ENCODE measurements at regions not wholly inside any gene's neighbourhood (a gene's known extent, or its start where the extent isn't known, plus 50 kb on each side); places are given as distances from the start of the nearest gene placed in this dataset.
A peak's percentile ranks its signal among the peaks of the same experiment; 100 is the strongest.
"Not testable (repeated sequence)": the region's sequence is repeated elsewhere in the genome, so short reads cannot be mapped to it uniquely, and the experiment has no call there.

- Histone ChIP-seq H3K9me3 (ENCODE audit: insufficient read depth, low read depth, low read length) (peaks cover 10% of the 10 kb centered on the region), H3K4me2 (ENCODE audit: low read length) (peak overlapping the region; percentile 84), H3K79me2 (ENCODE audit: insufficient read depth, low read length) (peaks cover 18% of the 10 kb centered on the region), H3K4me1 (ENCODE audit: insufficient read depth, low read length) (peaks cover 23% of the 10 kb centered on the region), H3K4me3 (ENCODE audit: insufficient read depth, low read depth, low read length) (peak overlapping the region; percentile 64)
- not testable (repeated sequence) for H3K9ac ChIP-seq (ENCODE audit: low read length); FAIRE-seq; H3K27ac Mint-ChIP-seq (ENCODE audit: unreplicated experiment); H2AFZ ChIP-seq (ENCODE audit: low read depth, low read length); H3K9me3 Mint-ChIP-seq (ENCODE audit: unreplicated experiment); H3K4me3 Mint-ChIP-seq (ENCODE audit: unreplicated experiment); H4K20me1 ChIP-seq (ENCODE audit: insufficient read depth, low read length); H3K36me3 ChIP-seq (ENCODE audit: insufficient read depth, low read length); H3K36me3 Mint-ChIP-seq (ENCODE audit: low read depth, unreplicated experiment); DNase-seq (ENCODE audit: low read depth); H3K4me1 Mint-ChIP-seq (ENCODE audit: low read depth, unreplicated experiment); H3K27me3 ChIP-seq (ENCODE audit: insufficient read depth, low read length); H3K27ac ChIP-seq (ENCODE audit: low read depth, low read length); H3K27me3 Mint-ChIP-seq (ENCODE audit: low read depth, unreplicated experiment)
Measured at GRCh38 chr16:88184566-88185355, 198.0 kb upstream of the ZNF469 start.

DNA sequence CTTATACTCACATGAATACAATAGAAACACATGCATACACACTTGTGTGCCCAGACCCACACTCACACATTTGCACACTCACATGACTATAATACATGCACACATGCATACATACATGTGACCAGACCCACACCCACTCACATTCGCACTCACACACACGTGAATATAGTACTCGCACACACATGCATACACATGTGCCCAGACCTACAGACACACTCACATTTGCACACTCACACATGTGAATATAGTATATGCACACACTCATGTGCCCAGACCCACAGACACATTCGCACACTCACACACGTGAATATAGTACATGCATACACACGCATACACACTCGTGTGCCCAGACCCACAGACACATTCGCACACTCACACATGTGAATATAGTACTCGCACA lies 197.4 kb upstream of the ZNF469 start:
- not testable (repeated sequence) for DNase-seq (ENCODE audit: low read depth); H3K27me3 ChIP-seq (ENCODE audit: insufficient read depth, low read length); H3K4me3 Mint-ChIP-seq (ENCODE audit: unreplicated experiment); H3K4me1 Mint-ChIP-seq (ENCODE audit: low read depth, unreplicated experiment); H4K20me1 ChIP-seq (ENCODE audit: insufficient read depth, low read length); FAIRE-seq; H3K36me3 Mint-ChIP-seq (ENCODE audit: low read depth, unreplicated experiment); H3K9me3 Mint-ChIP-seq (ENCODE audit: unreplicated experiment); H3K36me3 ChIP-seq (ENCODE audit: insufficient read depth, low read length); H3K27ac Mint-ChIP-seq (ENCODE audit: unreplicated experiment); H2AFZ ChIP-seq (ENCODE audit: low read depth, low read length); H3K27me3 Mint-ChIP-seq (ENCODE audit: low read depth, unreplicated experiment)
- Histone ChIP-seq H3K9me3 (ENCODE audit: insufficient read depth, low read depth, low read length) (peaks cover 10% of the 10 kb centered on the region), H3K4me3 (ENCODE audit: insufficient read depth, low read depth, low read length) (peak overlapping the region; percentile 64), H3K27ac (ENCODE audit: low read depth, low read length) (peak overlapping the region; percentile 92), H3K79me2 (ENCODE audit: insufficient read depth, low read length) (peaks cover 18% of the 10 kb centered on the region), H3K4me2 (ENCODE audit: low read length) (peak overlapping the region; percentile 84), H3K4me1 (ENCODE audit: insufficient read depth, low read length) (peaks cover 23% of the 10 kb centered on the region), H3K9ac (ENCODE audit: low read length) (peak overlapping the region; percentile 82)

DNA sequence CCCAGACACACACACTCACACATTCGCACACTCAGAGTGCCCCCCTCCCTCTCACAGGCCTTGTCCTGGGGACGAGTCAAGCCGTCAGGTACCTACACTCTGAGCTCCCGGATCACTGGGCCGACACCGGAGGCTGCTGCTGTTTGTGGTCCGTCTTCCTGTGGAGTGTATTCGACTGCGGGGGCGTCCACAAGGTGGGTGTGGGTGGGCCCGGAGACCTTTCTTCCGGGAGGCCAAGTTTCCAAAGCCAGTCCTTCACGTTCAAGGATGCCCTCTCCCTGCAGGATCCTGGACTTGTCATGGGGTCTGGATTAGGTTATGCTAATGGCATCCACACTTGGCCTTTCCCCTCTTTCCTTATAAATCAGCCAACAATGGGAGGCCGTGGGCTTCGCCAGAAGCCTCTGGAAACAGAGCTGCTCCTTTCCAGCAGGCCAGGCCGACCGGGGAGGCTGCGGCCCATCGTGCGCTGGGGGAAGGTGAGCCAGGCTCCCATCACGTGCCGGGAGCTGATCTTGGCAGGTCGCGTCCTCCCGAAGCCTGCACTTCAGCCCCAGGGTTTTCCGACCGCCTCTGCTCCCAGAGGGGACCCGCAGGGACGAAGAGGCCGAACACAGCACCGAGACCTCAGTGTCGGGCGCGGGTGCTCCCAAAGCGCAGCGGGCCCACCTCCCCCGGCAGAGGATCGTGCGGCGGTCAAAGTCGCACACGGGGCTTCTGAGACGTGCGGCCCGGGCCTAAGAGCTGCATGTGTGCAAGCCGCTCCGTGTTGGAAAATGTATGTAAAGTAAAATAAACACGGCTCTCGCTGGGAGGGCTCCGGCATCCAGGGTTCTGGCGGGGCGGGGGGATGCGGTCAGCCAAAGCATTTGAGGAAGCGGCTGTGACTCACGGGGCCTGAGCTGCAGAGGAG lies 196.5 kb upstream of the ZNF469 start:
- Histone ChIP-seq H3K4me2 (ENCODE audit: low read length) (peak overlapping the region; percentile 84), H3K9me3 (ENCODE audit: insufficient read depth, low read depth, low read length) (peaks cover 10% of the 10 kb centered on the region), H3K4me1 (ENCODE audit: insufficient read depth, low read length) (peaks cover 23% of the 10 kb centered on the region), H3K79me2 (ENCODE audit: insufficient read depth, low read length) (peaks cover 18% of the 10 kb centered on the region), H3K9ac (ENCODE audit: low read length) (peak overlapping the region; percentile 82), H3K27ac (ENCODE audit: low read depth, low read length) (peak overlapping the region; percentile 92), H3K4me3 (ENCODE audit: insufficient read depth, low read depth, low read length) (peak overlapping the region; percentile 64)
- not testable (repeated sequence) for H3K36me3 ChIP-seq (ENCODE audit: insufficient read depth, low read length); FAIRE-seq; H4K20me1 ChIP-seq (ENCODE audit: insufficient read depth, low read length); H3K27me3 ChIP-seq (ENCODE audit: insufficient read depth, low read length); H3K9me3 Mint-ChIP-seq (ENCODE audit: unreplicated experiment); H3K27me3 Mint-ChIP-seq (ENCODE audit: low read depth, unreplicated experiment); H2AFZ ChIP-seq (ENCODE audit: low read depth, low read length); H3K4me1 Mint-ChIP-seq (ENCODE audit: low read depth, unreplicated experiment); H3K4me3 Mint-ChIP-seq (ENCODE audit: unreplicated experiment); H3K36me3 Mint-ChIP-seq (ENCODE audit: low read depth, unreplicated experiment); H3K27ac Mint-ChIP-seq (ENCODE audit: unreplicated experiment)
- DNase-seq (ENCODE audit: low read depth) = peak; percentile 88

DNA sequence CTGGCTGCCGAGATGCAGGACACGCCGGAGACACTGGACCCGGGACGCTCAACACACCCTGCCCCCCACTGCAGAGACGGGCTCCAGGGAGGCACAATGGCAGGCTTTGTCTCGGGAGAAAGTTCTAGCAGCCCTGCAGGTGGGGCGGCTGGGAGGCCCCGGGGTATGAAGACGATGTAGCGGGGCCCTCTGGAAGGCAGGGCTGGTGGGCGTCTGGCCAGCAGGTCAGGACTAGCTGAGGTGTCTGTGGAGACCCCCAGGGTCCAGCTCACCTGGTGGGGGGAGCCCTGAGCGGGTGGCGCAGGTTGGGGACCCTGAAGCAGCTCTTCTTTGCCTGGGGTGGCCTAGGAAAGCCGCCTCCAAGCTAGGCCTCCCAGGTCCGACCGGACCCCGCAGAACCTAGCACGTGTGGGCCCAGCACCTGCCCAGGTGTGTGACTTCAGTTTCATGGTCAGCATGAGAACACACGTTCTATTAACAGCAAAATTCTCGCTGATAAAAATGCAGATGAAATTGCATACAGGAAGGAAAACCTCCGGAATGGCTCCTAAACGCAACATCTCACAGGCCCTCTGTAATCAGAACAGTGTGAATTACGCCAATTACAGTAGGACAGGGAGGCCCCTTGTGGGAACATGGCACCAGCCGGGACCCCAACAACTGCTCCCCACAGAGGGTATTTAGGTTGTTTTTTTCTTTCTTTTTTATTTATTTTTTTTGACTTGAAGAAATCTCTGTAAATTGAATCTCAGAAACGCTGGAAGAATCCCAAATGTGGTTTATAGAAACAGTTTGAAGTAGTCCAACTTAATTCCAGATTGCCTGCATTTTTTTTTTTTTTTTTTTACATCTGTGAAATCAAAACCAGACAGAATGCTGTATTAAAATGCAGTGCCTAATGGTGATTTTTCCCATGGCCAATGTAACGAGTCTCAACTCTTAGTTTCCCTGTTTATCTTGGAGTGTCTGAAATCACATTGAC lies 195.6 kb upstream of the ZNF469 start:
- not testable (repeated sequence) for H3K4me3 Mint-ChIP-seq (ENCODE audit: unreplicated experiment); H4K20me1 ChIP-seq (ENCODE audit: insufficient read depth, low read length); H2AFZ ChIP-seq (ENCODE audit: low read depth, low read length); H3K36me3 Mint-ChIP-seq (ENCODE audit: low read depth, unreplicated experiment); H3K9me3 Mint-ChIP-seq (ENCODE audit: unreplicated experiment); H3K27ac Mint-ChIP-seq (ENCODE audit: unreplicated experiment); H3K36me3 ChIP-seq (ENCODE audit: insufficient read depth, low read length); H3K4me1 Mint-ChIP-seq (ENCODE audit: low read depth, unreplicated experiment); H3K4me3 ChIP-seq (ENCODE audit: insufficient read depth, low read depth, low read length); H3K27me3 ChIP-seq (ENCODE audit: insufficient read depth, low read length)
- H3K27me3 Mint-ChIP-seq (ENCODE audit: low read depth, unreplicated experiment) = peaks cover 12% of the 10 kb centered on the region
- H3K27ac ChIP-seq (ENCODE audit: low read depth, low read length) = peak overlapping the region; percentile 51
- peak; percentile 80 for FAIRE-seq
- H3K79me2 ChIP-seq (ENCODE audit: insufficient read depth, low read length) = peaks cover 18% of the 10 kb centered on the region
- DNase-seq (ENCODE audit: low read depth) = peak; percentile 67
- peaks cover 10% of the 10 kb centered on the region for H3K9me3 ChIP-seq (ENCODE audit: insufficient read depth, low read depth, low read length)
- peak overlapping the region; percentile 36 for H3K4me2 ChIP-seq (ENCODE audit: low read length)
- H3K4me1 ChIP-seq (ENCODE audit: insufficient read depth, low read length) = peaks cover 23% of the 10 kb centered on the region
- peak overlapping the region; percentile 39 for H3K9ac ChIP-seq (ENCODE audit: low read length)

DNA sequence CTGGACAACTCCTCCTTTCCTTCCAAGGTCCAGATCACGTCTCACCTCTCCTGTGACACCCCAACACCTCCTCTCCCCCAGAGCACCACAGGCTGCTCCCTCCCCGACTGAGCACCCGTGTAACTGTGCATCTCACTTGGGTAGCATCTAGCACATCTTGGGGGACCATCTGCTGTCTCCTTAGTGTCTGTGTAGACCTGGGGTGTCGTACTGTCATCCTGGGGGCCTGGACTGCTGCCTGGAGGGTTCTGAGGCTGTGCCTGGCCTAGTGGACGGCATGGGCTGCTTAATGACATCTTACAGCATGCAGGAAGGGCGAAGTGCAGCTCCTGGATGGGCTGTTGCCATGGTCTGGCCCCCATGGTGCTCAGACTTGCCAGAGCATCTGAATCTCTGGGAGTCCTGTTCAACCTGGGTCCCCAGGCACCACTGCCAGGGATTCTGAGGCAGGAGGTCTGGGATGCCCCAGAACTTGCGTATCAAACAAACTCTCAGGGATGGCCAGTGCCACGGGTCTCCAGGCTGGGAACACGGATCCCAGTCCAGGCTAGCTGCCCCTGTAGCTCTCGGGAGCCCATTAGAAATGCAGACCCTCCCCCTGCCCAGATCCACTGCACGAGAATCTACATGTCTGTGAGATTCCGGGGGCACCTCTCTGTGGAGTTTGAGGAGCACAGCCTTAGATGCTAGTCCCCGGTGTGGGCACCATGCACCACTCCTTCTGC lies 194.4 kb upstream of the ZNF469 start:
- H3K4me1 ChIP-seq (ENCODE audit: insufficient read depth, low read length) = peaks cover 20% of the 10 kb centered on the region
- not testable (repeated sequence) for FAIRE-seq; H3K9ac ChIP-seq (ENCODE audit: low read length); DNase-seq (ENCODE audit: low read depth); H3K4me2 ChIP-seq (ENCODE audit: low read length); H3K36me3 Mint-ChIP-seq (ENCODE audit: low read depth, unreplicated experiment); H3K4me1 Mint-ChIP-seq (ENCODE audit: low read depth, unreplicated experiment); H3K27me3 ChIP-seq (ENCODE audit: insufficient read depth, low read length); H3K27me3 Mint-ChIP-seq (ENCODE audit: low read depth, unreplicated experiment); H3K36me3 ChIP-seq (ENCODE audit: insufficient read depth, low read length); H3K4me3 Mint-ChIP-seq (ENCODE audit: unreplicated experiment); H3K9me3 Mint-ChIP-seq (ENCODE audit: unreplicated experiment); H3K4me3 ChIP-seq (ENCODE audit: insufficient read depth, low read depth, low read length); H4K20me1 ChIP-seq (ENCODE audit: insufficient read depth, low read length); H3K27ac Mint-ChIP-seq (ENCODE audit: unreplicated experiment); H3K27ac ChIP-seq (ENCODE audit: low read depth, low read length); H2AFZ ChIP-seq (ENCODE audit: low read depth, low read length)
- peaks cover 10% of the 10 kb centered on the region for H3K9me3 ChIP-seq (ENCODE audit: insufficient read depth, low read depth, low read length)
- H3K79me2 ChIP-seq (ENCODE audit: insufficient read depth, low read length) = peaks cover 18% of the 10 kb centered on the region
